ENCODE measurements at regions not wholly inside any gene's neighbourhood (a gene's known extent, or its start where the extent isn't known, plus 50 kb on each side); places are given as distances from the start of the nearest gene placed in this dataset.
"Not testable (repeated sequence)": the region's sequence is repeated elsewhere in the genome, so short reads cannot be mapped to it uniquely, and the experiment has no call there.

GRCh38 chr2:180254872-180255271, 247.8 kb upstream of the CWC22 start:
- in situ Hi-C loops (cut with MboI; ENCODE audit: low sequenced_read_pairs, unreplicated experiment): no loop called here
- no peak for DNase-seq (ENCODE audit: low spot score)
- TF ChIP-seq CTCF (IDR thresholded peaks at IDR 0.05; ENCODE audit: borderline replicate concordance, control extremely low read depth, extremely low read depth, insufficient read depth, missing control alignments): no peak

- no peak for DNase-seq (ENCODE audit: low spot score)
- in situ Hi-C loops (cut with MboI; ENCODE audit: low sequenced_read_pairs, unreplicated experiment): loop anchor here (25.0 kb wide), 1 partner anchor 815 kb away; no protein-coding TSS in a partner anchor
- no peak for TF ChIP-seq CTCF (IDR thresholded peaks at IDR 0.05; ENCODE audit: borderline replicate concordance, control extremely low read depth, extremely low read depth, insufficient read depth, missing control alignments)
These were observed 240.6 kb upstream of the CWC22 start for GRCh38 chr2:180247658-180248057.

- DNase-seq (ENCODE audit: low spot score): no peak
- no peak for TF ChIP-seq CTCF (IDR thresholded peaks at IDR 0.05; ENCODE audit: borderline replicate concordance, control extremely low read depth, extremely low read depth, insufficient read depth, missing control alignments)
These were observed 239.2 kb upstream of the CWC22 start for GRCh38 chr2:180246268-180246667.

GRCh38 chr2:180240774-180241173, 233.7 kb upstream of the CWC22 start:
- in situ Hi-C loops (cut with MboI; ENCODE audit: low sequenced_read_pairs, unreplicated experiment): loop anchor here (25.0 kb wide), 1 partner anchor 822 kb away; no protein-coding TSS in a partner anchor
- no peak for DNase-seq (ENCODE audit: low spot score)

More at GRCh38 chr2:180246268-180246667, 239.2 kb upstream of the CWC22 start:
- in situ Hi-C loops (cut with MboI; ENCODE audit: low sequenced_read_pairs, unreplicated experiment): loop anchor here (25.0 kb wide), 1 partner anchor 816 kb away; no protein-coding TSS in a partner anchor

GRCh38 chr2:180238729-180239128, 231.6 kb upstream of the CWC22 start:
- no peak for DNase-seq (ENCODE audit: low spot score)
- in situ Hi-C loops (cut with MboI; ENCODE audit: low sequenced_read_pairs, unreplicated experiment): loop anchor here (25.0 kb wide), 1 partner anchor 824 kb away; no protein-coding TSS in a partner anchor
- TF ChIP-seq CTCF (IDR thresholded peaks at IDR 0.05; ENCODE audit: borderline replicate concordance, control extremely low read depth, extremely low read depth, insufficient read depth, missing control alignments): no peak

More at GRCh38 chr2:180240774-180241173, 233.7 kb upstream of the CWC22 start:
- no peak for TF ChIP-seq CTCF (IDR thresholded peaks at IDR 0.05; ENCODE audit: borderline replicate concordance, control extremely low read depth, extremely low read depth, insufficient read depth, missing control alignments)

GRCh38 chr2:180236061-180236460, 229.0 kb upstream of the CWC22 start:
- in situ Hi-C loops (cut with MboI; ENCODE audit: low sequenced_read_pairs, unreplicated experiment): loop anchor here (25.0 kb wide), 1 partner anchor 826 kb away; no protein-coding TSS in a partner anchor
- not testable (repeated sequence) for DNase-seq (ENCODE audit: low spot score)

GRCh38 chr2:180235506-180235905, 228.4 kb upstream of the CWC22 start:
- in situ Hi-C loops (cut with MboI; ENCODE audit: low sequenced_read_pairs, unreplicated experiment): loop anchor here (25.0 kb wide), 1 partner anchor 827 kb away; no protein-coding TSS in a partner anchor
- DNase-seq (ENCODE audit: low spot score): not testable (repeated sequence)

- DNase-seq (ENCODE audit: low spot score): not testable (repeated sequence)
- in situ Hi-C loops (cut with MboI; ENCODE audit: low sequenced_read_pairs, unreplicated experiment): loop anchor here (25.0 kb wide), 1 partner anchor 827 kb away; no protein-coding TSS in a partner anchor
These were observed 227.9 kb upstream of the CWC22 start for GRCh38 chr2:180234991-180235390.

Data from GM13976 (cell line).